HUDEP-2 (cell line): ENCODE measurements at regions not wholly inside any gene's neighbourhood (a gene's known extent, or its start where the extent isn't known, plus 50 kb on each side); places are given as distances from the start of the nearest gene placed in this dataset.

Experiments used
- DNase-seq, 76 experiments: peaks; one replicate each; lab custom pipeline; 2025; ENCODE audit not compliant: unreplicated experiment in 76 of 76; lab: John Stamatoyannopoulos, UW

DNA sequence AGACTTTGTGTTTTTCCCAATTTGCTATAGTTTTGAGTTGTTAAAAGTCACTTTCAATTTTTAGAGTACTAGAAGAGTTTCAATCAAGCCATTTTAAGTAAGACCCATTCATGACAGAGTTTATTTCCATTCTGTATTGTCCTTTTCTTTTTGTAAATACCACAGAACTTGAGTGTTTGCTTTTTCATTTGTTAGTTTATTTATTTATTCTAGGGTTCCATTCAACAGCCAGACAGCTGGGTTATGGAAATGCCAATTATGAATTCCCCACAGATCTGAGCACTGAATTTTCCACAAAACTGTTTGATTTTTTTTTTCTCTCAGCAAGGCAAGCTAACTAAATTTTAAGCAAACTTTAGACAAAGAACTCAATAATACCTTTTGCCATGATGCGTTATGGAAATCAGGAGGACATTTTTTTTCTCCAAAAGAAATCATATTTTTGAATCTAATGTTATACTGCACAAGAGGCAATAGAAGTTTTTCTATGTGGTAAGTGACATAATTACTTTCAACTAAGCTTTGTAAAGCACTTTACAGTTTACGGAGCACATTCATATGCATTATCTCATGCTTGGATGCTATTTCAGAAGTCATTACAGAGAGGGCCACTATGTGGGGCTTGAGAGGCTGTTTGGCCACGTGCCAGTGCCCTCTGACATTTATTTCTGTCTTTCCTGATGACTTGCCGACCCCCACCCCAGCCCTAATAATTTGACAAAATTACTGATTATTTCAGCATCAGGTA is 181.5 kb downstream of the VRK1 start:
- DNase-seq = no peak

DNA sequence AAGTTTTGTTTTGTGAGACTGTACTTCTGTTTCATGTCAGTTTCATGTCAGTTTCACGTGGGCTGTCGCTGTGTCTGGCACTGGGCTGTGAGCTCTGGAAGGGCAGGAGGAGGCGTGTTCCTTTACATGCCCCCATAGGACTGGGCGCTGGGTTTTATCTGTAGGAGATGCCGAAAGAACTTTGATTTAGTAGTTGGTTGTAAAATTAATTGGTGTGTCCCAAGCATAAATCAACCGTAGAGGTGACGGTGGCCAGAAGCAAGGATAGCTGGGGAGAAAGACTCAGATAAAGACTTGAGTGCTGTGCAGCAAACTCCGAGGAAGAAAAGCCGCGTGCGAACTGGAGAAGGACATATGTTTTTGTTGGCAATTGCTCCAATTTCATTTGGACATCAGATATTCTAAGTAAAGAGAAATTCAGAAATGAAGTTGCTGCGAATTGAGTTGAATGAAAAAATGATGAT is 182.5 kb downstream of the VRK1 start:
- DNase-seq = no peak

DNA sequence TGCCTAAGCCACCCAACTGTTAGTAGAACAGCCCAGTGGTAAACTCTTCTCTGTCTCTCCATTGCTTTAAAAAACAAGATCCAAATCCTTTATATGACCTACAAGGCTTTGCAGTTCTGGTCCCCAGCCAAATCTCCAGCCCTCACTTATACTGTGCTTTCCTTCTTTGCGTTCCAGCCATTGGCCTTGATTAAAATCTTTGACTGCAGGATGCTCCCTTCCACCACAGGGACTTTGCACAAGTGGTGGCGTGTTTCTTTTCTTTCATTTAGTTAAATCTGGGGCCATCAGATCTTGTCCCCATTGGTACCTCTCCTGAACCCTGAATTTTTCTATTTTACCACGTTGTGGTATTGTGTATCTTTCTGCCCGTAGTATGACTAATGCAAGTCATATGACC is 183.7 kb downstream of the VRK1 start:
- DNase-seq = no peak

- no peak for DNase-seq
Observed at GRCh38 chr14:96986256-96987085, 189.3 kb downstream of the VRK1 start.

GRCh38 chr14:96987086-96987474 is 189.9 kb downstream of the VRK1 start:
- no peak for DNase-seq

- no peak for DNase-seq
Observed at GRCh38 chr14:96987771-96988170, 190.6 kb downstream of the VRK1 start.

- no peak for DNase-seq
Observed at GRCh38 chr14:96989306-96989705, 192.1 kb downstream of the VRK1 start.

- DNase-seq = no peak
Observed at GRCh38 chr14:96991226-96991625, 194.0 kb downstream of the VRK1 start.

DNA sequence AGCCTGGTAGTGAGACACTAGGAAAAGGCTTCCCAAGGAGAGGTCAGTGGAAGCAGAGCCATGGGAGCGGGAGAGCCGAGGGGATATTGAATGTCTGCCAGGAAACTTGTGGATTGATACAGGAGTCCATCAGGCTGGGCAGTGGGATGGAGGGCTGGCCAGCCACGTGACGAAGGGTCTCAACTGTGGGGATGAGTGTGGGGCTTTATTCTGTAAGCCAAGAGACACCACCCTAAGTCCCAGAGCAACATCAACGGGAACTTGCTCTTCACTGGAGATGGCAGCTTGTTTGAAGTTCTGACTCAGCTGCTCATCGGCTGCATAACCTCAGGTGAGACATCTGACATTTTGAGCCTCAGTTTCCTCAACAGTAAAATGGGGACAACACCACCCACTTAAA is 197.8 kb downstream of the VRK1 start:
- DNase-seq = no peak

DNA sequence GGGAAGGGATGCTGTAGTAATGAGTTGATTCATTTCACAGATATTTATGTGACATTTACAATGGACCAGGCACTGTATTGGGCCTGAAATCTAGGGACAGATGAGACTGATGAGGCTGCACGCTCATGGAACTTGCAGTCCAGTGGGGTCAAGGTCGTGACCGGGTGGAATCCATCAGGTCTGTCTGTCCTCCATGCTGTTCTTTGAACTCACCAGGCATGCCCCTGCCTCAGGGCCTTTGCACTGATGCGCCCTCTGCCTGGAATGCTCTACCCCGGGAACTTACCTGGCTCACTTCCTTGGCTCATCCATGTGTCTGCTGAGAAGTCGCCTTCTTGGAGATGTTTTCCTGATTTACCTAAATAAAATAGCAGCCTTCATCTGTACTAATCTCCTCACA is 200.1 kb downstream of the VRK1 start:
- DNase-seq = no peak

- DNase-seq = no peak
Observed at GRCh38 chr14:96997996-96998395, 200.8 kb downstream of the VRK1 start.

- no peak for DNase-seq
Observed at GRCh38 chr14:96999654-97000155, 202.5 kb downstream of the VRK1 start.

- no peak for DNase-seq
Observed at GRCh38 chr14:97002454-97002853, 205.3 kb downstream of the VRK1 start.

GRCh38 chr14:97005934-97006333 is 208.8 kb downstream of the VRK1 start:
- DNase-seq = no peak

DNA sequence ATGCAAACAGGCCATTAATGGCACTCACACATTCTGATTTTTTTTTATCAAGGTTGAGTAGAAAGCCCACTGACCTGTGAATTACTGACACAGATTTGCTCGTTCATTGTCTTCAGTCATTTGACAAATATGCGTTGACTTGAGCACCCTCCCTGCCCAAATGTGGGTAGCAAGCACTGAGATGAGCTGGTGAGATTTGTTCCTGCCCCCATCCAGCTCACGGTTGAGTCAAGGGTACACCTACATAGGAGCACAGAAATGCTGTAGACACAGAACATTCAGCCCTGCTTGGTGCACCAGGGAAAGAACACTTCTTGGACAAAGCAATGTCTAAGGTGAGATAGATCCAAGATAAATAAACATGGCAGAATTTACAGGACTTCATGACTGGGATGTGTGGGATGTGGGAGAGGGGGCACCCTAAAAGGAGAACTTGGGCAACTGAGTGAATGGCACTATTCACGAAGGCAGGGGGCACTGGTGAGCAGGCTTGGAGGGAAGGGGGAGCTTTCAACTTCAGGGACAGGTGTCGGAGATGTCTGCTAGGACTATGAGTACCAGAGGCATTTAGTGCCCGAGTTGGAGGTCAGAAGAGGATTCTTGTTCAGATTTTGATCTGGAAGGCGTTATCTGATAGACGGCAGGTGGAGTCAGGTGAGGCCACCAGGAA is 213.4 kb downstream of the VRK1 start:
- no peak for DNase-seq

GRCh38 chr14:97013878-97014277 is 216.7 kb downstream of the VRK1 start:
- DNase-seq = no peak

GRCh38 chr14:97021001-97021400 is 223.8 kb downstream of the VRK1 start:
- peak in 14 of 76 experiments; percentile 2 to 48 (median 10) for DNase-seq

DNA sequence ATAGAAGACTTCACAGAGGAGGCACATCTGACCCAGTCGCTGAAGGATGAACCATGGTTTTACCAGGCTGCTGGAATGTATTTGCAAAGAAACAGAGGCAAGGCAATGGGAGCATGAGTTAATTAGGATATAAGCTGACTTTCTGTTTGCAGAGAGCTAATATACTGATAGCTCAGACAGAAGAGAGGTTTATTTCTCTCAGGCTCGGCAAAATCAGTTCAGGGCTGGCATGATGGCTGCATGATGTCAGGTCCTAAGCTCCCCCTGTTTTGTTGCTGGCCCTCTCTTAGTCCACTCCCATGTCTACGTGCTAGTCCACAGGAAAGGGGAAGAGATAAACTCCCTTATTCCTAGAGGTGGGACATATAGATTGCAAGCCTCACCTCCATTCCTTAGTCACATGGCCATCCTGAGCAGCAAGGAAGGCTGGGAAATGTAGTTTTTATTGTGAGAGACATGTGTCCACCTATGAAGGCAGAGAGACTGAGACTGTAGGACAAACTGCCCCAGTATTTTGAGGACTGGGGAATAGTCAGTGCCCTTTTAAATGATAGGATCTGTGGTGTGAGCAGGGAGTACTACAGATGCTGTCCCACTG is 224.5 kb downstream of the VRK1 start:
- DNase-seq = no peak

- no peak for DNase-seq
Observed at GRCh38 chr14:97022741-97023140, 225.6 kb downstream of the VRK1 start.

- DNase-seq = no peak
Observed at GRCh38 chr14:97023871-97024270, 226.7 kb downstream of the VRK1 start.

DNA sequence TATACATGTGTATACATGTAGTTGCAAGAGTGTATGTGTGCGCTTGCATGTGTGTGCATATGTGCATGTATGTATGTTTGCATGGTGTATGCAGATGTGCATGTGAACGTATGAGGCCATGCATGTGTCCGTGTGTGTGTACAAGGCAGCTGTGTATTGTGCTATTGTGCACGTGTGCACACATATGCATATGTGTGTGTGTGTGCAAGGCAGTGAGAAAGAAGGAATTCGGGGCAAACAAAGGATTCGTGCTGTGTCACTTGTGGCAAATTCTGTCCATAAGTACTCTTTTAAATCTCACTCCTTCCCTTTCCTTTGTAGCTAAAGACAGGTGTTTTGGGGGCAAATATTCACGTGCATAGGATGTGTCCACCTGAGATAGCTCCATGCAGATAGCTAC is 227.1 kb downstream of the VRK1 start:
- no peak for DNase-seq
